Brain microvascular endothelial cell (primary cell): ENCODE measurements at regions not wholly inside any gene's neighbourhood (a gene's known extent, or its start where the extent isn't known, plus 50 kb on each side); places are given as distances from the start of the nearest gene placed in this dataset.

ENCODE experiments used
- DNase-seq: peaks from one replicate; pipeline ENCODE4 v3.0.0-alpha.2; 2020
- H3K27ac ChIP-seq: fragments of 250-450 bp; sonication (Bioruptor Pico); 2 replicates; pipeline ENCODE4 v1.5.1; 2020; ENCODE audit warnings: mild to moderate bottlenecking, moderate library complexity
- H3K27me3 ChIP-seq: fragments of 250-450 bp; sonication (Bioruptor Pico); replicated peaks from 2 replicates; pipeline ENCODE4 v1.5.1; 2020; ENCODE audit warnings: mild to moderate bottlenecking
- H3K36me3 ChIP-seq: fragments of 250-450 bp; sonication (Bioruptor Pico); replicated peaks from 2 replicates; pipeline ENCODE4 v1.5.1; 2020; ENCODE audit warnings: mild to moderate bottlenecking
- H3K4me3 ChIP-seq: 2 replicates; pipeline ENCODE4 v1.5.1; 2011; ENCODE audit warnings: low read depth, mild to moderate bottlenecking, control low read depth, low read length, moderate library complexity
- in situ Hi-C: cut with HindIII; loops from 2 replicates; pipeline ENCODE4 v1.10.0; 2017; ENCODE audit warnings: low sequenced_read_pairs, low pct_ligation_motif_present
- TF ChIP-seq, protein P1 (sequence below): IDR thresholded peaks from 2 replicates; pipeline ENCODE4 v1.5.1; 2011; ENCODE audit warnings: low read depth, mild to moderate bottlenecking, moderate library complexity, low read length, control low read depth, inconsistent platforms; ENCODE audit errors: missing control alignments

DNA sequence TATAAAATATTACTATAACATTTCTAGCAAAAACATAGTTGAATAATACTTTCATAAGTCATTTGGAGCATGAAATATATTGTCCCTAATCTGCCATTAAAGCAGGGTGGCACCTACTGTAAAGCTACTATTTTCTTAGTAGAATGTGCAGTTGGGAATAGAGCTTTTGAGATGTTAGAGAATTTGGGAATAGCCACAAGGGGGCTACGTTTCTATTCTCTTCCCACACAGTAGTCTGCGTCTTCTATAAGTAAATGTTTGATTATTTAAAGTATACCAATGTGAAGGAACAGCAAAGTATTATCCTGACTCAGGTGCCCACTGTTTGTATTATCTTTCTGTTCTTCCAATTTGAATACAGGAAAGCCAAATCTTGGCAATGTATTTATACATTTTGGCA lies 323.2 kb upstream of the GIMD1 start:
- H3K27ac ChIP-seq, result no peak overlapping the region
- TF ChIP-seq, protein P1, sequence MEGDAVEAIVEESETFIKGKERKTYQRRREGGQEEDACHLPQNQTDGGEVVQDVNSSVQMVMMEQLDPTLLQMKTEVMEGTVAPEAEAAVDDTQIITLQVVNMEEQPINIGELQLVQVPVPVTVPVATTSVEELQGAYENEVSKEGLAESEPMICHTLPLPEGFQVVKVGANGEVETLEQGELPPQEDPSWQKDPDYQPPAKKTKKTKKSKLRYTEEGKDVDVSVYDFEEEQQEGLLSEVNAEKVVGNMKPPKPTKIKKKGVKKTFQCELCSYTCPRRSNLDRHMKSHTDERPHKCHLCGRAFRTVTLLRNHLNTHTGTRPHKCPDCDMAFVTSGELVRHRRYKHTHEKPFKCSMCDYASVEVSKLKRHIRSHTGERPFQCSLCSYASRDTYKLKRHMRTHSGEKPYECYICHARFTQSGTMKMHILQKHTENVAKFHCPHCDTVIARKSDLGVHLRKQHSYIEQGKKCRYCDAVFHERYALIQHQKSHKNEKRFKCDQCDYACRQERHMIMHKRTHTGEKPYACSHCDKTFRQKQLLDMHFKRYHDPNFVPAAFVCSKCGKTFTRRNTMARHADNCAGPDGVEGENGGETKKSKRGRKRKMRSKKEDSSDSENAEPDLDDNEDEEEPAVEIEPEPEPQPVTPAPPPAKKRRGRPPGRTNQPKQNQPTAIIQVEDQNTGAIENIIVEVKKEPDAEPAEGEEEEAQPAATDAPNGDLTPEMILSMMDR, result peak; percentile 25

DNA sequence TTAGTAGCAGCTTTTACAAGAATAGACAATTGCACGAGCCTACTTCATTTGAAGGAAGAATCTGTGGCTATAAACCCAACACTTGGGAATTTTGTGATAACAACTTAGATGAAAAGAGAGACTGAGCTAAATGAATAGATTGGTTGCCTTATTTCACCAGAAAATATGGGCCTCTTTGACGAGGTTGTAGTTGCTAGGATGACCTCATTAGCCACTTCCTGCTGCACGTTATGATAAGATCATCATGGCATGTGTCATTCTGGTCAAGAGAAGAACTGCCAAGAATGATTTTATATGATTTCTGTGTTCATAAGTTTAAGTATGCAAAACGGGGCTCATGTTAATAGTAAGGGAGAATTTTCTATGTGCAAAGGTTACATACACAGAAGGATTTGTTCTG lies 321.9 kb upstream of the GIMD1 start:
- in situ Hi-C loops, result no loop called here
- TF ChIP-seq, protein P1, result no peak
- DNase-seq, result peak; percentile 78
- Histone ChIP-seq H3K27ac (no peak overlapping the region), H3K4me3 (no peak overlapping the region), H3K27me3 (no peaks in the 10 kb centered on the region), H3K36me3 (no peaks in the 10 kb centered on the region)

More for the DNA sequence above, 323.2 kb upstream of the GIMD1 start:
- in situ Hi-C loops, result no loop called here
- no peaks in the 10 kb centered on the region for H3K36me3 ChIP-seq
- no peak overlapping the region for H3K4me3 ChIP-seq
- DNase-seq, result peak; percentile 35
- H3K27me3 ChIP-seq, result no peaks in the 10 kb centered on the region

DNA sequence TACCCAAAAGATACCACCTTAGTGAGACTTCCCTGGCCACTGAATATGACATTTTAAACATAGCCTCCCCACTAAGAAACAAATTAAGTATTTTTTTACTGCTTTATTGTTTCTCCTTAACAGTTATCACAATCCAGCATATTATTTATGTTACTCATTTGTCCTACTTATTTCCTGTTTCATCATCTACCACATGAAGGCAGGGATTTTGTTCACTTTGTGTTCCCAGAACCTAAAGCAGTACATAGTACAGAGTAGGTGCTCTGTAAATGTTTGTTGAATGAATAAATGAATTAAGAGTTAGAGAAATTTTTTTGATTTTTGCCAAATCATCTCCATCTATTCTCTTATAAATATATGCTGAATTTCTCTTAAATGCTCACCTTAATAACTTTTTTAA lies 318.4 kb upstream of the GIMD1 start:
- no peaks in the 10 kb centered on the region for H3K27me3 ChIP-seq
- peak; percentile 20 for DNase-seq
- no peaks in the 10 kb centered on the region for H3K36me3 ChIP-seq
- H3K27ac ChIP-seq, result no peak overlapping the region
- no peak overlapping the region for H3K4me3 ChIP-seq
- in situ Hi-C loops, result no loop called here
- TF ChIP-seq, protein P1, result no peak

DNA sequence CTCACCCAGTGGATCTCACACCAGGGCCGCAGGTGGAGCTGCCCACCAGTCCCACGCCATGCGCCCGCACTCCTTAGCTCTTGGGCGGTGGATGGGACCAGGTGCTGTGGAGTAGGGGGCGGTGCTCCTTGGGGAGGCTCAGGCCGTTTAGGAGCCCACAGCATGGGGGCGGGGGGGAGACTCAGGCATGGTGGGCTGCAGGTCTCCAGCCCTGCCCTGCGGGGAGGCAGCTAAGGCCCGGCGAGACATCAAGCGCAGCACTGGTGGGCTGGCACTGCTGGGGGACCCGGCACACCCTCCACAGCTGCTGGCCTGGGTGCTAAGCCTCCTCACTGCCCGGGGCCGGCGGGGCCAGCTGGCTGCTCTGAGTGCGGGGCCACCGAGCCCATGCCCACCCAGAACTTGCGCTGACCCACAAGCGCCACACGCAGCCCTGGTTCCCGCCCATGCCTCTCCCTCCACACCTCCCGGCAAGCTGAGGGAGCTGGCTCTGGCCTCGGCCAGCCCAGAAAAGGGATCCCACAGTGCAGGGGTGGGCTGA lies 312.9 kb upstream of the GIMD1 start:
- Histone ChIP-seq H3K36me3 (no peaks in the 10 kb centered on the region), H3K27me3 (no peaks in the 10 kb centered on the region), H3K27ac (no peak overlapping the region), H3K4me3 (no peak overlapping the region)
- no peak for DNase-seq
- TF ChIP-seq, protein P1, result no peak
- in situ Hi-C loops, result no loop called here

DNA sequence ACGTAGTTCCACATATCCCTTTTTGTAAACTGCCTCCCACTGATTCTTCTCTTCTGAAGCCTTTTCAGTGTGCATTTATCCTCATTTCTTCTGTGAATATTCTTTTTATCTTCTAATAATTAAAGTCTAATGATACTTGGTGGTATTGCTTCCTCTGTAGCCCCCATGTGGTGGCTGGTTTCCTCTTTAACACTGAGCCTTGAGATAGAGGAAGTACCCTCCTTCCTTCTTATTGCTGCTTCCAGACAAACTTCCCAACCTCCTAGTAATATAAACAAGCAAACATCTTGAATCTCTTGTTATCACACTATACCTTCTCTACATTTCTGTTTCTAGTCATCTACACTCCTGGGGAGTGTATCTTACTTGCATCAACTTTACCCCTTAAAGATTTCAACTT lies 310.5 kb upstream of the GIMD1 start:
- DNase-seq, result no peak
- no peaks in the 10 kb centered on the region for H3K27me3 ChIP-seq
- H3K27ac ChIP-seq, result no peak overlapping the region
- H3K36me3 ChIP-seq, result no peaks in the 10 kb centered on the region
- in situ Hi-C loops, result no loop called here
- TF ChIP-seq, protein P1, result no peak
- H3K4me3 ChIP-seq, result no peak overlapping the region

DNA sequence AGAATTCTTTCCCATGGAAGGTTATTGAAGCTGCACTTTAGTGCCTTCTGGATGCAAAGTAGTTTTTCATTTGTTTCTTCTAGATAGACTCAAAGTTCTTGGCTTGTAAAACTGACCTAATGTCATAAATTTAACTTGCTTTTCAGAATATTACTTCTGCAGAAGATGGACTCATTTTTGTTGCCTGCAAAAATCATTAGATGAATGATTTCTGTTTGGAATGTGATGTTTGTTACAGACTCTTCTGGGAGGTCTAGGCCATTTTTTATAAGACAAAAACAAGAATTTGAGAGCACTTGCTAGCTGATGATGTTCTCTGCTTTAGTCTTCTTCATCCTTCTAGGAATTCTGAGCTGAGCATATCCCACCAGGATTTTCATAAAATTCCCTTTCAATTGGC lies 308.6 kb upstream of the GIMD1 start:
- H3K36me3 ChIP-seq, result no peaks in the 10 kb centered on the region
- in situ Hi-C loops, result no loop called here
- TF ChIP-seq, protein P1, result no peak
- H3K4me3 ChIP-seq, result no peak overlapping the region
- no peak for DNase-seq
- H3K27ac ChIP-seq, result no peak overlapping the region
- no peaks in the 10 kb centered on the region for H3K27me3 ChIP-seq
